ENCODE measurements at regions not wholly inside any gene's neighbourhood (a gene's known extent, or its start where the extent isn't known, plus 50 kb on each side); places are given as distances from the start of the nearest gene placed in this dataset.

DNA sequence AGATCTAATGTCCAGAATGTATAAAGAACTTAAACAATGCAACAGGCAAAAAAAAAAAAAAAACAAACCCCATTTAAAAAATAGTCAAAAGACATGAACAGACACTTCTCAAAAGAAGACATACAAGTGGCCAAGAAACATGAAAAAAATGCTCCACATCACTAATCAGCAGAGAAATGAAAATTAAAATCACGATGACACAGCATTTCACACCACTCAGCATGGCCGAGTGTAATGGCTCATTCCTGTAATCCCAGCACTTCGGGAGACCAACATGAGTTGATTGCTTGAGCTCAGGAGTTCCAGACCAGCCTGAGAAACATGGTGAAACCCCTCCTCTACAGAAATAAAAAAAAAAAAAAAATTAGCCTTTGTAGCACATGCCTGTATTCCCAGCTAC lies 701.4 kb upstream of the NRSN1 start:
- dilution Hi-C loops (cut with MboI; ENCODE audit: extremely low pct_ligation_motif_present, low sequenced_read_pairs) (no loop called here), intact Hi-C loops (cut with micrococcal nuclease) (no loop called here)
- Histone ChIP-seq H3K9me1 (replicated peaks; ENCODE audit: control insufficient read depth, extremely low read depth, insufficient read depth, low read length) (no peaks in the 10 kb centered on the region), H3K79me2 (ENCODE audit: control insufficient read depth, insufficient read depth, low read length) (no peaks in the 10 kb centered on the region), H3K4me3 (replicated peaks in 1 of 3; ENCODE audit: insufficient read depth in 1 of 3, low read depth in 1 of 3, low read length in 3 of 3) (no peak overlapping the region), H2AFZ (ENCODE audit: low read depth, low read length) (no peak overlapping the region), H3K4me2 (ENCODE audit: insufficient read depth, low read length) (no peak overlapping the region), H3K27me3 (ENCODE audit: control insufficient read depth in 2 of 2, insufficient read depth in 2 of 2, low read length in 2 of 2) (no peaks in the 10 kb centered on the region), H3K27ac (ENCODE audit: insufficient read depth, low read depth, low read length) (no peak overlapping the region), H3K4me1 (ENCODE audit: control insufficient read depth, extremely low read depth, insufficient read depth, low read length) (no peaks in the 10 kb centered on the region), H3K9me3 (replicated peaks; ENCODE audit: control insufficient read depth, insufficient read depth, low read length) (no peaks in the 10 kb centered on the region), H3K9ac (replicated peaks; ENCODE audit: extremely low read depth, insufficient read depth, low read length) (no peak overlapping the region), H3K36me3 (ENCODE audit: control insufficient read depth in 2 of 2, extremely low read depth in 1 of 2, insufficient read depth in 2 of 2, low read length in 2 of 2) (no peaks in the 10 kb centered on the region), H4K20me1 (replicated peaks; ENCODE audit: control insufficient read depth, extremely low read depth, insufficient read depth, low read length) (no peaks in the 10 kb centered on the region)
- FAIRE-seq (no peak), DNase-seq (ENCODE audit: low read depth, low spot score) (no peak)
- ChIA-PET CTCF (no interaction called here), POLR2A (no interaction called here)
- TF ChIP-seq GATA2 (IDR thresholded peaks at IDR 0.05; ENCODE audit: insufficient read depth, insufficient read length, low read depth, low read length) (no peak), FOS (IDR thresholded peaks at IDR 0.05; ENCODE audit: borderline replicate concordance, insufficient read depth, low read length) (no peak), MAX (IDR thresholded peaks at IDR 0.05; ENCODE audit: insufficient read depth, insufficient read length) (no peak), CTCF (IDR thresholded peaks at IDR 0.05; ENCODE audit: extremely low read depth in 1 of 2, insufficient read depth in 1 of 2, low read depth in 1 of 2, low read length in 2 of 2) (no peak), POLR2AphosphoS5 (IDR thresholded peaks at IDR 0.05; ENCODE audit: insufficient read depth, low read depth, low read length) (no peak), EZH2 (IDR thresholded peaks at IDR 0.05; ENCODE audit: borderline replicate concordance, low read depth, low read length, severe bottlenecking) (no peak), JUN (IDR thresholded peaks at IDR 0.05; ENCODE audit: borderline replicate concordance, insufficient read depth, insufficient read length, low read depth) (no peak), MYC (IDR thresholded peaks at IDR 0.05; ENCODE audit: low read depth, low read length) (no peak), POLR2A (IDR thresholded peaks at IDR 0.05; ENCODE audit: low read depth, low read length) (no peak)
- no TSS peak for BruUV-seq (replicated peaks)
